OCI-LY1 (cell line): ENCODE measurements at regions not wholly inside any gene's neighbourhood (a gene's known extent, or its start where the extent isn't known, plus 50 kb on each side); places are given as distances from the start of the nearest gene placed in this dataset.

Source experiments
- EZH2 ChIP-seq: fragments of 200-600 bp; sonication (generic), shearing (Covaris generic); IDR thresholded peaks from 2 replicates; pipeline ENCODE4 v1.8.0; 2017; ENCODE audit warnings: borderline replicate concordance, mixed run types, mild to moderate bottlenecking, antibody characterized with exemption, low read length, moderate library complexity, mixed read lengths
- TF ChIP-seq, protein P1 (sequence below): fragments of 200-600 bp; sonication (generic), shearing (Covaris generic); IDR thresholded peaks from 2 replicates; pipeline ENCODE4 v1.5.1; 2017; ENCODE audit warnings: mild to moderate bottlenecking, antibody characterized with exemption, low read length, moderate library complexity, mixed read lengths

DNA sequence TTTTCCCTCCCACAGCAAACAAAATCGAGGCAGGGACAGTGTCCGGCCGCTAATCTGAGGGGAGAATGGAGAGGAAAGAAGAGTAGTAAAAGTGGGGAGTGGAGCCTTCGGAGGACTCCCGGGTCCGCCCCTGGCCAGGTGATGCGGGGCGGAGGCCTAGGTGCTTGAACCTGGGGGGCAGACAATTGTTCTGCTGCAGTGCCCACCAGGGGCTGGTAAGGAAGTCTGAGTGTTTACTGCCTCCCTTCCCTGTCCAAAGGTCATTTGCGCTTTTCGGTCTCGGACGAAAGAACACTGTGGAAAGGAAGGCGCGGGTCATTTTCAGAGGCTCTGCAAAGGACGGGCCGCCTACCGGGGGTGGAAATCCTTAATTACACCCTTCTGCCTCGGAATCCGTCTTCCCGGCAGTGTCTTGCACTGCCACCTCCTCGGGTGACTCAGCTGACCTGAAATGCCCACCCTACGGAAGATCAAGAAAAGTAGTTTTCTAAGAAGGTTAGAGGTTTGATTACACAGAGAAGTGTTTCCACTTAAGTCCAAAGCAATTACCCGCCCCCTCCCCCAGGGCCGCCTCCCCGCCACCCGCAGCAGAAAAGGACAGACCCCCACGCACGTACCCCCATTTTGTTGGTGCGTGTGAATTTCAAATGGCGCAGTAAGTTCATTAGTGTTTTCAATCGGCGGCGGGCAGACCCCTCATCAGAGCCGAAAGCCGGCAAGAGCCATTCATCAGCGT, 99.9 kb upstream of the TENM3 start:
- TF ChIP-seq, protein P1, sequence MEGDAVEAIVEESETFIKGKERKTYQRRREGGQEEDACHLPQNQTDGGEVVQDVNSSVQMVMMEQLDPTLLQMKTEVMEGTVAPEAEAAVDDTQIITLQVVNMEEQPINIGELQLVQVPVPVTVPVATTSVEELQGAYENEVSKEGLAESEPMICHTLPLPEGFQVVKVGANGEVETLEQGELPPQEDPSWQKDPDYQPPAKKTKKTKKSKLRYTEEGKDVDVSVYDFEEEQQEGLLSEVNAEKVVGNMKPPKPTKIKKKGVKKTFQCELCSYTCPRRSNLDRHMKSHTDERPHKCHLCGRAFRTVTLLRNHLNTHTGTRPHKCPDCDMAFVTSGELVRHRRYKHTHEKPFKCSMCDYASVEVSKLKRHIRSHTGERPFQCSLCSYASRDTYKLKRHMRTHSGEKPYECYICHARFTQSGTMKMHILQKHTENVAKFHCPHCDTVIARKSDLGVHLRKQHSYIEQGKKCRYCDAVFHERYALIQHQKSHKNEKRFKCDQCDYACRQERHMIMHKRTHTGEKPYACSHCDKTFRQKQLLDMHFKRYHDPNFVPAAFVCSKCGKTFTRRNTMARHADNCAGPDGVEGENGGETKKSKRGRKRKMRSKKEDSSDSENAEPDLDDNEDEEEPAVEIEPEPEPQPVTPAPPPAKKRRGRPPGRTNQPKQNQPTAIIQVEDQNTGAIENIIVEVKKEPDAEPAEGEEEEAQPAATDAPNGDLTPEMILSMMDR = no peak
- no peak for TF ChIP-seq EZH2
